Endothelial cell of umbilical vein (primary cell): ENCODE measurements at regions not wholly inside any gene's neighbourhood (a gene's known extent, or its start where the extent isn't known, plus 50 kb on each side); places are given as distances from the start of the nearest gene placed in this dataset.

ENCODE experiments used
- BruUV-seq: library from RNA; stranded (reverse); fragments of 400-500 nt; replicated peaks from 2 replicates; lab custom pipeline; 2021; lab: Mats Ljungman, UMichigan
- CTCF ChIA-PET: fragments of 300-600, 350-600 bp; sonication (Branson Sonifier 250); formaldehyde crosslinking; loops from one replicate; lab custom pipeline; 2021; ENCODE audit warnings: antibody characterized with exemption, inconsistent platforms; lab: Charles Lee
- POLR2A ChIA-PET: fragments of 300-600, 350-600 bp; sonication (Branson Sonifier 250); formaldehyde crosslinking; loops from one replicate; lab custom pipeline; 2021; ENCODE audit warnings: antibody characterized with exemption, inconsistent platforms; lab: Charles Lee
- DNase-seq: peaks from one replicate; pipeline ENCODE4 v3.0.0-alpha.2; 2011; ENCODE audit warnings: low read depth, low spot score
- FAIRE-seq: peaks from 2 replicates; lab custom pipeline; 2011; peaks lifted over from hg19 to GRCh38; lab: Jason Lieb, UNC
- H2AFZ ChIP-seq: 2 replicates; pipeline ENCODE4 v1.6.0; 2012; ENCODE audit warnings: low read depth, low read length, control low read depth, inconsistent platforms
- H3K27ac ChIP-seq: 2 replicates; pipeline ENCODE4 v1.5.1; 2011; ENCODE audit warnings: low read depth, mild to moderate bottlenecking, control low read depth, low read length, moderate library complexity; ENCODE audit not compliant: insufficient read depth
- H3K27me3 ChIP-seq, 2 experiments: 2 replicates each; pipeline versions ENCODE4 v1.6.0 to v1.6.1; 2011; ENCODE audit warnings: low read length in 2 of 2, mixed read lengths in 1 of 2; ENCODE audit not compliant: control insufficient read depth in 2 of 2, insufficient read depth in 2 of 2
- H3K36me3 ChIP-seq, 2 experiments: 2 replicates in 1 of 2; 3 replicates in 1 of 2; pipeline ENCODE4 v1.5.1; 2011; ENCODE audit warnings: low read length in 2 of 2, mild to moderate bottlenecking in 1 of 2, moderate library complexity in 1 of 2; ENCODE audit not compliant: control insufficient read depth in 2 of 2, insufficient read depth in 2 of 2; ENCODE audit errors: extremely low read depth in 1 of 2
- H3K4me1 ChIP-seq: 3 replicates; pipeline ENCODE4 v1.5.1; 2011; ENCODE audit warnings: mild to moderate bottlenecking, low read length; ENCODE audit not compliant: control insufficient read depth, insufficient read depth; ENCODE audit errors: extremely low read depth
- H3K4me2 ChIP-seq: 2 replicates; pipeline ENCODE4 v1.6.1; 2011; ENCODE audit warnings: low read length, control low read depth, mixed read lengths; ENCODE audit not compliant: insufficient read depth
- H3K4me3 ChIP-seq, 3 experiments: fragments of 200-600 bp in 1 of 3; sonication (generic), shearing (Covaris generic) in 1 of 3; replicated peaks in 1 of 3; 2 replicates each; pipeline ENCODE4 v1.5.1; 2011 to 2016; ENCODE audit warnings: control low read depth in 3 of 3, low read length in 3 of 3, mild to moderate bottlenecking in 2 of 3, inconsistent platforms in 1 of 3, low read depth in 1 of 3, moderate library complexity in 1 of 3; ENCODE audit not compliant: insufficient read depth in 1 of 3
- H3K79me2 ChIP-seq: 2 replicates; pipeline ENCODE4 v1.6.0; 2012; ENCODE audit warnings: low read length, inconsistent platforms; ENCODE audit not compliant: control insufficient read depth, insufficient read depth
- H3K9ac ChIP-seq: replicated peaks from 2 replicates; pipeline ENCODE3; 2011; ENCODE audit warnings: low read length, control low read depth; ENCODE audit not compliant: insufficient read depth; ENCODE audit errors: extremely low read depth
- H3K9me1 ChIP-seq: replicated peaks from 3 replicates; pipeline ENCODE4 v1.6.0; 2011; ENCODE audit warnings: mild to moderate bottlenecking, low read length; ENCODE audit not compliant: control insufficient read depth, insufficient read depth; ENCODE audit errors: extremely low read depth
- H3K9me3 ChIP-seq: replicated peaks from 2 replicates; pipeline ENCODE4 v1.5.1; 2012; ENCODE audit warnings: low read length, inconsistent platforms; ENCODE audit not compliant: control insufficient read depth, insufficient read depth
- H4K20me1 ChIP-seq: replicated peaks from 2 replicates; pipeline ENCODE3; 2011; ENCODE audit warnings: mild to moderate bottlenecking, low read length; ENCODE audit not compliant: control insufficient read depth, insufficient read depth; ENCODE audit errors: extremely low read depth
- CTCF ChIP-seq, 2 donors: IDR thresholded peaks; 1 replicate in 1 of 2; 2 replicates in 1 of 2; pipeline ENCODE4 v1.5.1; 2011; ENCODE audit warnings: low read length in 2 of 2, mild to moderate bottlenecking in 2 of 2, moderate library complexity in 2 of 2, control low read depth in 1 of 2, inconsistent platforms in 1 of 2, low read depth in 1 of 2; ENCODE audit not compliant: insufficient read depth in 1 of 2; ENCODE audit errors: extremely low read depth in 1 of 2
- EZH2 ChIP-seq: IDR thresholded peaks from 2 replicates; pipeline ENCODE4 v1.6.1; 2012; ENCODE audit warnings: borderline replicate concordance, low read depth, mild to moderate bottlenecking, moderate library complexity, low read length, inconsistent platforms; ENCODE audit not compliant: severe bottlenecking
- FOS ChIP-seq: IDR thresholded peaks from 2 replicates; pipeline ENCODE4 v1.6.1; 2011; ENCODE audit warnings: mild to moderate bottlenecking, low read length, moderate library complexity, borderline replicate concordance; ENCODE audit not compliant: insufficient read depth
- GATA2 ChIP-seq: IDR thresholded peaks from 2 replicates; pipeline ENCODE4 v1.7.0; 2011; ENCODE audit warnings: low read depth, mild to moderate bottlenecking, moderate library complexity, mixed read lengths, low read length; ENCODE audit not compliant: insufficient read length, insufficient read depth
- JUN ChIP-seq: IDR thresholded peaks from 2 replicates; pipeline ENCODE4 v1.6.1; 2011; ENCODE audit warnings: borderline replicate concordance, low read depth; ENCODE audit not compliant: insufficient read length, insufficient read depth
- MAX ChIP-seq: IDR thresholded peaks from 2 replicates; pipeline ENCODE4 v1.6.1; 2011; ENCODE audit not compliant: insufficient read depth, insufficient read length
- MYC ChIP-seq: IDR thresholded peaks from one replicate; pipeline ENCODE4 v1.6.1; 2011; ENCODE audit warnings: mild to moderate bottlenecking, low read depth, low read length
- POLR2AphosphoS5 ChIP-seq: IDR thresholded peaks from 2 replicates; pipeline ENCODE4 v1.6.1; 2012; ENCODE audit warnings: low read depth, mild to moderate bottlenecking, control low read depth, low read length, moderate library complexity; ENCODE audit not compliant: insufficient read depth
- dilution Hi-C: fragments of 300-500 bp; cut with MboI; formaldehyde crosslinking; loops from one replicate; pipeline ENCODE4 v1.15.0; 2019; ENCODE audit warnings: low sequenced_read_pairs; ENCODE audit not compliant: extremely low pct_ligation_motif_present
- intact Hi-C: fragments of 100-400 bp; cut with micrococcal nuclease; formaldehyde crosslinking; loops from one replicate; pipeline ENCODE4 v1.10.0; 2022

- no peak for FAIRE-seq
- Histone ChIP-seq H3K27ac (no peak overlapping the region), H3K4me3 (no peak overlapping the region), H3K27me3 (no peaks in the 10 kb centered on the region), H2AFZ (no peak overlapping the region), H3K9ac (no peak overlapping the region), H3K4me1 (no peaks in the 10 kb centered on the region), H3K79me2 (no peaks in the 10 kb centered on the region), H4K20me1 (no peaks in the 10 kb centered on the region), H3K36me3 (no peaks in the 10 kb centered on the region), H3K9me3 (no peaks in the 10 kb centered on the region), H3K9me1 (no peaks in the 10 kb centered on the region), H3K4me2 (no peak overlapping the region)
- TF ChIP-seq MAX (no peak), FOS (no peak), MYC (no peak)
- dilution Hi-C loops = no loop called here
- DNase-seq = no peak
- CTCF ChIA-PET = no interaction called here
- POLR2A ChIA-PET = no interaction called here
- intact Hi-C loops = no loop called here
- BruUV-seq = no TSS peak
Observed at GRCh38 chr1:87542697-87543096, 214.0 kb downstream of the LMO4 start.

GRCh38 chr1:87549738-87550137 lies 221.1 kb downstream of the LMO4 start:
- Histone ChIP-seq H4K20me1 (no peaks in the 10 kb centered on the region), H3K36me3 (no peaks in the 10 kb centered on the region), H3K9me3 (no peaks in the 10 kb centered on the region), H3K4me1 (no peaks in the 10 kb centered on the region), H3K27me3 (no peaks in the 10 kb centered on the region), H3K4me2 (no peak overlapping the region), H3K79me2 (no peaks in the 10 kb centered on the region), H2AFZ (no peak overlapping the region), H3K4me3 (no peak overlapping the region), H3K9ac (no peak overlapping the region), H3K27ac (no peak overlapping the region), H3K9me1 (no peaks in the 10 kb centered on the region)
- DNase-seq (no peak), FAIRE-seq (no peak)
- BruUV-seq = no TSS peak
- dilution Hi-C loops = no loop called here
- intact Hi-C loops = no loop called here
- TF ChIP-seq EZH2 (no peak), JUN (no peak), CTCF (IDR thresholded peaks at IDR 0.05; ENCODE audit: extremely low read depth in 1 of 2, insufficient read depth in 1 of 2, low read depth in 1 of 2, low read length in 2 of 2) (no peak), MYC (no peak), MAX (no peak), POLR2AphosphoS5 (no peak), GATA2 (no peak), FOS (no peak)
- CTCF ChIA-PET = interaction anchor here (1.3 kb wide), 1 partner anchor 65 kb away, joined by 3 read pairs; no protein-coding TSS in a partner anchor
- POLR2A ChIA-PET = no interaction called here
